ENCODE measurements at regions not wholly inside any gene's neighbourhood (a gene's known extent, or its start where the extent isn't known, plus 50 kb on each side); places are given as distances from the start of the nearest gene placed in this dataset.

DNA sequence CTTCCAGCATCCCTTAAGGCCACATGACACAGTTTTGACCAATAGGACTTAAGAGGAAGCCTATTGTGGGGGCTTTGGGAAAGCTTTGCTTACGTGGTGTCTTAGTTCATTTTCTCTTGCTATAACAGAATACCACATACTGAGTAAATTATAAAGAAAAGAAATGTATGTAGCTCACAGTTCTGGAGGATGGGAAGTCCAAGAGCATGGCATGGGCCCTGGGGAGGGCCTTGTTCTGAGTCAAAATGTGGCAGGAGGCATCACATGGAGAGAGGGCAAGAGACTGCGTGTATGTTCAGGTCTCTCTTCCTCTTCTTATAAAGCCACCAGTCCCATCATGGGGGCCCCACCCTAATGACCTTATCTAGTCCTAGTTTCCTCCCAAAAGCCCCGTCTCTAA lies 68.6 kb upstream of the CPEB4 start:
- TF ChIP-seq, protein P1, sequence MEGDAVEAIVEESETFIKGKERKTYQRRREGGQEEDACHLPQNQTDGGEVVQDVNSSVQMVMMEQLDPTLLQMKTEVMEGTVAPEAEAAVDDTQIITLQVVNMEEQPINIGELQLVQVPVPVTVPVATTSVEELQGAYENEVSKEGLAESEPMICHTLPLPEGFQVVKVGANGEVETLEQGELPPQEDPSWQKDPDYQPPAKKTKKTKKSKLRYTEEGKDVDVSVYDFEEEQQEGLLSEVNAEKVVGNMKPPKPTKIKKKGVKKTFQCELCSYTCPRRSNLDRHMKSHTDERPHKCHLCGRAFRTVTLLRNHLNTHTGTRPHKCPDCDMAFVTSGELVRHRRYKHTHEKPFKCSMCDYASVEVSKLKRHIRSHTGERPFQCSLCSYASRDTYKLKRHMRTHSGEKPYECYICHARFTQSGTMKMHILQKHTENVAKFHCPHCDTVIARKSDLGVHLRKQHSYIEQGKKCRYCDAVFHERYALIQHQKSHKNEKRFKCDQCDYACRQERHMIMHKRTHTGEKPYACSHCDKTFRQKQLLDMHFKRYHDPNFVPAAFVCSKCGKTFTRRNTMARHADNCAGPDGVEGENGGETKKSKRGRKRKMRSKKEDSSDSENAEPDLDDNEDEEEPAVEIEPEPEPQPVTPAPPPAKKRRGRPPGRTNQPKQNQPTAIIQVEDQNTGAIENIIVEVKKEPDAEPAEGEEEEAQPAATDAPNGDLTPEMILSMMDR (IDR thresholded peaks at IDR 0.05): no peak
- TF ChIP-seq TCF7 (CRISPR knock-in tag; IDR thresholded peaks at IDR 0.05; ENCODE audit: low read depth) (no peak), TEAD1 (CRISPR knock-in tag; IDR thresholded peaks at IDR 0.05) (no peak), ELF4 (CRISPR knock-in tag; IDR thresholded peaks at IDR 0.05; ENCODE audit: low read depth) (no peak), OVOL2 (CRISPR knock-in tag; IDR thresholded peaks at IDR 0.05; ENCODE audit: borderline replicate concordance) (no peak), JUN (CRISPR knock-in tag; IDR thresholded peaks at IDR 0.05) (no peak), ZNF121 (CRISPR knock-in tag; IDR thresholded peaks at IDR 0.05) (no peak), NFE2L1 (CRISPR knock-in tag; IDR thresholded peaks at IDR 0.05) (no peak)
- TF ChIP-seq, protein P2, sequence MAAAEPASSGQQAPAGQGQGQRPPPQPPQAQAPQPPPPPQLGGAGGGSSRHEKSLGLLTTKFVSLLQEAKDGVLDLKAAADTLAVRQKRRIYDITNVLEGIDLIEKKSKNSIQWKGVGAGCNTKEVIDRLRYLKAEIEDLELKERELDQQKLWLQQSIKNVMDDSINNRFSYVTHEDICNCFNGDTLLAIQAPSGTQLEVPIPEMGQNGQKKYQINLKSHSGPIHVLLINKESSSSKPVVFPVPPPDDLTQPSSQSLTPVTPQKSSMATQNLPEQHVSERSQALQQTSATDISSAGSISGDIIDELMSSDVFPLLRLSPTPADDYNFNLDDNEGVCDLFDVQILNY (CRISPR knock-in tag; IDR thresholded peaks at IDR 0.05): no peak
- TF ChIP-seq, protein P3, sequence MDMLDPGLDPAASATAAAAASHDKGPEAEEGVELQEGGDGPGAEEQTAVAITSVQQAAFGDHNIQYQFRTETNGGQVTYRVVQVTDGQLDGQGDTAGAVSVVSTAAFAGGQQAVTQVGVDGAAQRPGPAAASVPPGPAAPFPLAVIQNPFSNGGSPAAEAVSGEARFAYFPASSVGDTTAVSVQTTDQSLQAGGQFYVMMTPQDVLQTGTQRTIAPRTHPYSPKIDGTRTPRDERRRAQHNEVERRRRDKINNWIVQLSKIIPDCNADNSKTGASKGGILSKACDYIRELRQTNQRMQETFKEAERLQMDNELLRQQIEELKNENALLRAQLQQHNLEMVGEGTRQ (CRISPR knock-in tag; IDR thresholded peaks at IDR 0.05): no peak
- TF ChIP-seq, protein P4, sequence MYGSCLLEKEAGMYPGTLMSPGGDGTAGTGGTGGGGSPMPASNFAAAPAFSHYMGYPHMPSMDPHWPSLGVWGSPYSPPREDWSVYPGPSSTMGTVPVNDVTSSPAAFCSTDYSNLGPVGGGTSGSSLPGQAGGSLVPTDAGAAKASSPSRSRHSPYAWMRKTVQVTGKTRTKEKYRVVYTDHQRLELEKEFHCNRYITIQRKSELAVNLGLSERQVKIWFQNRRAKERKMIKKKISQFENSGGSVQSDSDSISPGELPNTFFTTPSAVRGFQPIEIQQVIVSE (CRISPR knock-in tag; IDR thresholded peaks at IDR 0.05; ENCODE audit: borderline replicate concordance): no peak
- TF ChIP-seq, protein P5, sequence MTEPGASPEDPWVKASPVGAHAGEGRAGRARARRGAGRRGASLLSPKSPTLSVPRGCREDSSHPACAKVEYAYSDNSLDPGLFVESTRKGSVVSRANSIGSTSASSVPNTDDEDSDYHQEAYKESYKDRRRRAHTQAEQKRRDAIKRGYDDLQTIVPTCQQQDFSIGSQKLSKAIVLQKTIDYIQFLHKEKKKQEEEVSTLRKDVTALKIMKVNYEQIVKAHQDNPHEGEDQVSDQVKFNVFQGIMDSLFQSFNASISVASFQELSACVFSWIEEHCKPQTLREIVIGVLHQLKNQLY (CRISPR knock-in tag; IDR thresholded peaks at IDR 0.05): no peak

Measured in WTC11 (cell line).